MM.1S (cell line): ENCODE measurements at regions not wholly inside any gene's neighbourhood (a gene's known extent, or its start where the extent isn't known, plus 50 kb on each side); places are given as distances from the start of the nearest gene placed in this dataset.

Experiments used
- CTCF ChIP-seq: fragments of 300-600 bp; sonication (generic); IDR thresholded peaks from 2 replicates; pipeline ENCODE4 v1.5.1; 2016; ENCODE audit warnings: antibody characterized with exemption, low read length, mixed read lengths
- EZH2 ChIP-seq: fragments of 300-600 bp; sonication (generic); optimal IDR thresholded peaks from 2 replicates; pipeline ENCODE3; 2017; ENCODE audit warnings: low read depth, mild to moderate bottlenecking, antibody characterized with exemption, low read length, mixed read lengths
- EZH2phosphoT487 ChIP-seq: fragments of 300-600 bp; sonication (generic); IDR thresholded peaks from 2 replicates; pipeline ENCODE4 v1.6.1; 2018; ENCODE audit warnings: antibody characterized with exemption, low read length

GRCh38 chr2:157152362-157152761 is 105.1 kb upstream of the GALNT5 start:
- TF ChIP-seq CTCF: no peak
- no peak for TF ChIP-seq EZH2
- no peak for TF ChIP-seq EZH2phosphoT487
